ENCODE measurements at regions not wholly inside any gene's neighbourhood (a gene's known extent, or its start where the extent isn't known, plus 50 kb on each side); places are given as distances from the start of the nearest gene placed in this dataset.

DNA sequence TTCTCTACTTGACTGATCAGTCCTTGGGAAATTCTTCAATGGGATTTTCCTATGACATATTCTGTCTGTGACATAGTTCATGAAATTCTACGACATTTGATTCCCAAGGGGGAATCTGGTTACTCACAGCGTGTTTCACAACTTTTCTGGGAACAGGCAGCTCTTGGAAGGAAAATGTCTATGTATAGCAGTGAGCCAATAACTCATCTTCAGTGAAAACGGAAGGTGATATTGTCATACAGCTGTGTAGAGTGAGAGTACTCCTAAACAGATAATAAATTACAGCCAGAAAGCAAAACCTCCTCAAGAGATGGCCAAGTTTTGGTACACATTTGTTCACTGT, 91.4 kb downstream of the C9orf152 start:
- FAIRE-seq (no peak), DNase-seq (ENCODE audit: low read depth, low spot score) (no peak)
- Histone ChIP-seq H3K36me3 (ENCODE audit: control insufficient read depth in 2 of 2, extremely low read depth in 1 of 2, insufficient read depth in 2 of 2, low read length in 2 of 2) (peaks cover 2 to 6% of the 10 kb centered on the region in 2 experiments), H3K27me3 (ENCODE audit: control insufficient read depth in 2 of 2, insufficient read depth in 2 of 2, low read length in 2 of 2) (no peaks in the 10 kb centered on the region), H3K79me2 (ENCODE audit: control insufficient read depth, insufficient read depth, low read length) (peaks cover 96% of the 10 kb centered on the region), H2AFZ (ENCODE audit: low read depth, low read length) (no peak overlapping the region), H3K4me2 (ENCODE audit: insufficient read depth, low read length) (no peak overlapping the region), H3K27ac (ENCODE audit: insufficient read depth, low read depth, low read length) (no peak overlapping the region), H4K20me1 (replicated peaks; ENCODE audit: control insufficient read depth, extremely low read depth, insufficient read depth, low read length) (peaks cover 3% of the 10 kb centered on the region), H3K4me1 (ENCODE audit: control insufficient read depth, extremely low read depth, insufficient read depth, low read length) (peaks cover 28% of the 10 kb centered on the region), H3K4me3 (replicated peaks in 1 of 3; ENCODE audit: insufficient read depth in 1 of 3, low read depth in 1 of 3, low read length in 3 of 3) (no peak overlapping the region), H3K9ac (replicated peaks; ENCODE audit: extremely low read depth, insufficient read depth, low read length) (no peak overlapping the region), H3K9me3 (replicated peaks; ENCODE audit: control insufficient read depth, insufficient read depth, low read length) (no peaks in the 10 kb centered on the region), H3K9me1 (replicated peaks; ENCODE audit: control insufficient read depth, extremely low read depth, insufficient read depth, low read length) (no peaks in the 10 kb centered on the region)
- dilution Hi-C loops (cut with MboI; ENCODE audit: extremely low pct_ligation_motif_present, low sequenced_read_pairs) (no loop called here), intact Hi-C loops (cut with micrococcal nuclease) (no loop called here)
- CTCF ChIA-PET: interaction anchor here (0.8 to 1.3 kb wide), 2 partner anchors 10 to 213 kb away, joined by 3 read pairs; no protein-coding TSS in a partner anchor
- TF ChIP-seq POLR2AphosphoS5 (IDR thresholded peaks at IDR 0.05; ENCODE audit: insufficient read depth, low read depth, low read length): no peak
- no peak for TF ChIP-seq EZH2 (IDR thresholded peaks at IDR 0.05; ENCODE audit: borderline replicate concordance, low read depth, low read length, severe bottlenecking)
- TF ChIP-seq, protein P1, sequence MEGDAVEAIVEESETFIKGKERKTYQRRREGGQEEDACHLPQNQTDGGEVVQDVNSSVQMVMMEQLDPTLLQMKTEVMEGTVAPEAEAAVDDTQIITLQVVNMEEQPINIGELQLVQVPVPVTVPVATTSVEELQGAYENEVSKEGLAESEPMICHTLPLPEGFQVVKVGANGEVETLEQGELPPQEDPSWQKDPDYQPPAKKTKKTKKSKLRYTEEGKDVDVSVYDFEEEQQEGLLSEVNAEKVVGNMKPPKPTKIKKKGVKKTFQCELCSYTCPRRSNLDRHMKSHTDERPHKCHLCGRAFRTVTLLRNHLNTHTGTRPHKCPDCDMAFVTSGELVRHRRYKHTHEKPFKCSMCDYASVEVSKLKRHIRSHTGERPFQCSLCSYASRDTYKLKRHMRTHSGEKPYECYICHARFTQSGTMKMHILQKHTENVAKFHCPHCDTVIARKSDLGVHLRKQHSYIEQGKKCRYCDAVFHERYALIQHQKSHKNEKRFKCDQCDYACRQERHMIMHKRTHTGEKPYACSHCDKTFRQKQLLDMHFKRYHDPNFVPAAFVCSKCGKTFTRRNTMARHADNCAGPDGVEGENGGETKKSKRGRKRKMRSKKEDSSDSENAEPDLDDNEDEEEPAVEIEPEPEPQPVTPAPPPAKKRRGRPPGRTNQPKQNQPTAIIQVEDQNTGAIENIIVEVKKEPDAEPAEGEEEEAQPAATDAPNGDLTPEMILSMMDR (IDR thresholded peaks at IDR 0.05; ENCODE audit: extremely low read depth in 1 of 2, insufficient read depth in 1 of 2, low read depth in 1 of 2, low read length in 2 of 2): no peak
- no TSS peak for BruUV-seq (replicated peaks)
- POLR2A ChIA-PET: no interaction called here

DNA sequence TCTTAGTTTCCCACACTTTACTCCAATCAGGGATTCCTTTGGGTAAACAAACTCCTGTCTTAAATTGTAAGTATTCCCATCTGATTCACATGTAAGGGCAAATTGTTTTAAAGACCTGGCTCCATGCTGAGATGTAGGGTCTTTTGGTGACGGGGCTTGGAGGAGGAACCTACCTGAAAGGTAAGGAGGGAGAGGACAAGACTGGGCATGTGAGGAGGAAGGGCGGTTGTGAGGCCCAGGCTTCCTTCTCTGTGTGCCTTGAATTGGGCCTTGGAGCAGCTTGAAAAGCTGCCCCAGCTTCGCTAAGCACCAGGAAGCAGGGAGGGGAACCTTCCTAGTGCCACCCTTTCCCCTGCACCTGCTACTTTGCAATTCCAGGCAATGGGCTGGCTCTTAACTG, 86.8 kb downstream of the C9orf152 start:
- BruUV-seq (replicated peaks): no TSS peak
- Histone ChIP-seq H3K4me2 (ENCODE audit: insufficient read depth, low read length) (no peak overlapping the region), H3K27me3 (ENCODE audit: control insufficient read depth in 2 of 2, insufficient read depth in 2 of 2, low read length in 2 of 2) (no peaks in the 10 kb centered on the region), H3K4me1 (ENCODE audit: control insufficient read depth, extremely low read depth, insufficient read depth, low read length) (peaks cover 34% of the 10 kb centered on the region), H4K20me1 (replicated peaks; ENCODE audit: control insufficient read depth, extremely low read depth, insufficient read depth, low read length) (peaks cover 3% of the 10 kb centered on the region), H3K9ac (replicated peaks; ENCODE audit: extremely low read depth, insufficient read depth, low read length) (no peak overlapping the region), H3K4me3 (replicated peaks in 1 of 3; ENCODE audit: insufficient read depth in 1 of 3, low read depth in 1 of 3, low read length in 3 of 3) (no peak overlapping the region), H3K9me3 (replicated peaks; ENCODE audit: control insufficient read depth, insufficient read depth, low read length) (no peaks in the 10 kb centered on the region), H3K36me3 (ENCODE audit: control insufficient read depth in 2 of 2, extremely low read depth in 1 of 2, insufficient read depth in 2 of 2, low read length in 2 of 2) (peaks cover 0 to 2% of the 10 kb centered on the region in 2 experiments), H2AFZ (ENCODE audit: low read depth, low read length) (no peak overlapping the region), H3K9me1 (replicated peaks; ENCODE audit: control insufficient read depth, extremely low read depth, insufficient read depth, low read length) (no peaks in the 10 kb centered on the region), H3K79me2 (ENCODE audit: control insufficient read depth, insufficient read depth, low read length) (peaks cover 98% of the 10 kb centered on the region), H3K27ac (ENCODE audit: insufficient read depth, low read depth, low read length) (no peak overlapping the region)
- ChIA-PET POLR2A (no interaction called here), CTCF (interaction anchor here (1.1 to 1.2 kb wide), 2 partner anchors 9 to 10 kb away, joined by 3 to 5 read pairs; no protein-coding TSS in a partner anchor)
- dilution Hi-C loops (cut with MboI; ENCODE audit: extremely low pct_ligation_motif_present, low sequenced_read_pairs) (no loop called here), intact Hi-C loops (cut with micrococcal nuclease) (no loop called here)
- FAIRE-seq (no peak), DNase-seq (ENCODE audit: low read depth, low spot score) (no peak)
- TF ChIP-seq, protein P1 (IDR thresholded peaks at IDR 0.05; ENCODE audit: extremely low read depth in 1 of 2, insufficient read depth in 1 of 2, low read depth in 1 of 2, low read length in 2 of 2): no peak
- TF ChIP-seq POLR2AphosphoS5 (IDR thresholded peaks at IDR 0.05; ENCODE audit: insufficient read depth, low read depth, low read length) (no peak), EZH2 (IDR thresholded peaks at IDR 0.05; ENCODE audit: borderline replicate concordance, low read depth, low read length, severe bottlenecking) (no peak), POLR2A (IDR thresholded peaks at IDR 0.05; ENCODE audit: low read depth, low read length) (no peak), JUN (IDR thresholded peaks at IDR 0.05; ENCODE audit: borderline replicate concordance, insufficient read depth, insufficient read length, low read depth) (no peak), MYC (IDR thresholded peaks at IDR 0.05; ENCODE audit: low read depth, low read length) (no peak)

Measured in endothelial cell of umbilical vein (primary cell).